H1 (cell line): ENCODE measurements at regions not wholly inside any gene's neighbourhood (a gene's known extent, or its start where the extent isn't known, plus 50 kb on each side); places are given as distances from the start of the nearest gene placed in this dataset.

ENCODE experiments used
- CTCF ChIA-PET: fragments of 300-600 bp; sonication (Branson Sonifier 250); formaldehyde crosslinking; loops from one replicate; lab custom pipeline; 2021; ENCODE audit not compliant: partially characterized antibody; lab: Charles Lee
- POLR2A ChIA-PET: fragments of 300-600 bp; sonication (Branson Sonifier 250); formaldehyde crosslinking; loops from one replicate; lab custom pipeline; 2021; ENCODE audit warnings: inconsistent platforms; ENCODE audit not compliant: partially characterized antibody; lab: Charles Lee
- DNase-seq, 2 experiments: peaks; one replicate each; pipeline versions ENCODE4 v3.0.0 to v3.0.0-alpha.2; 2010 to 2022; ENCODE audit warnings: low spot score in 2 of 2, low read depth in 1 of 2, mixed read lengths in 1 of 2
- FAIRE-seq: peaks from 2 replicates; lab custom pipeline; 2011; peaks lifted over from hg19 to GRCh38; lab: Jason Lieb, UNC
- H2AFZ ChIP-seq: 2 replicates; pipeline ENCODE4 v1.8.1; 2012; ENCODE audit warnings: low read length, inconsistent platforms
- H2AK5ac ChIP-seq: 2 replicates; pipeline ENCODE4 v1.6.1; 2013; ENCODE audit warnings: low read depth, low read length
- H2BK120ac ChIP-seq: replicated peaks from 2 replicates; pipeline ENCODE3; 2013; ENCODE audit warnings: low read depth, low read length, inconsistent platforms
- H2BK12ac ChIP-seq: 2 replicates; pipeline ENCODE4 v1.6.1; 2013; ENCODE audit warnings: low read depth, low read length
- H2BK15ac ChIP-seq: 2 replicates; pipeline ENCODE4 v1.6.1; 2013; ENCODE audit warnings: low read length
- H2BK20ac ChIP-seq: 2 replicates; pipeline ENCODE4 v1.6.1; 2013; ENCODE audit warnings: low read length
- H2BK5ac ChIP-seq: 2 replicates; pipeline ENCODE4 v1.6.1; 2013; ENCODE audit warnings: low read depth, low read length
- H3K14ac ChIP-seq: 2 replicates; pipeline ENCODE4 v1.6.1; 2013; ENCODE audit warnings: inconsistent platforms; ENCODE audit not compliant: insufficient read length
- H3K18ac ChIP-seq: 2 replicates; pipeline ENCODE4 v1.6.1; 2013; ENCODE audit warnings: low read length; ENCODE audit errors: extremely low read depth
- H3K23ac ChIP-seq: 2 replicates; pipeline ENCODE4 v1.6.1; 2013; ENCODE audit warnings: inconsistent platforms; ENCODE audit not compliant: insufficient read length
- H3K23me2 ChIP-seq: 2 replicates; pipeline ENCODE4 v1.6.1; 2013; ENCODE audit warnings: low read depth, low read length
- H3K27ac ChIP-seq: 2 replicates; pipeline ENCODE4 v1.6.1; 2011; ENCODE audit warnings: low read depth, low read length, inconsistent platforms
- H3K27me3 ChIP-seq, 4 experiments: replicated peaks in 1 of 4; 1 replicate in 1 of 4; 2 replicates in 3 of 4; pipeline versions ENCODE4 v1.6.1 to v1.8.1; 2011 to 2013; ENCODE audit warnings: low read length in 3 of 4, mild to moderate bottlenecking in 3 of 4, inconsistent platforms in 2 of 4, mixed read lengths in 2 of 4, moderate library complexity in 1 of 4; ENCODE audit not compliant: control insufficient read depth in 3 of 4, insufficient read depth in 3 of 4; ENCODE audit errors: extremely low read depth in 1 of 4
- H3K36me3 ChIP-seq, 4 experiments: 2 replicates each; pipeline versions ENCODE4 v1.6.1 to v1.8.1; 2011 to 2013; ENCODE audit warnings: mild to moderate bottlenecking in 4 of 4, low read length in 3 of 4, moderate library complexity in 2 of 4, control low read depth in 1 of 4, inconsistent platforms in 1 of 4; ENCODE audit not compliant: insufficient read depth in 4 of 4, control insufficient read depth in 2 of 4
- H3K4ac ChIP-seq: replicated peaks from 2 replicates; pipeline ENCODE3; 2013; ENCODE audit warnings: low read length, low read depth, mixed read lengths, inconsistent platforms; ENCODE audit not compliant: insufficient read length
- H3K4me1 ChIP-seq, 4 experiments: replicated peaks in 1 of 4; 1 replicate in 1 of 4; 2 replicates in 3 of 4; pipeline versions ENCODE4 v1.6.1 to v1.8.1; 2011 to 2013; ENCODE audit warnings: low read length in 3 of 4, inconsistent platforms in 2 of 4, mixed read lengths in 1 of 4; ENCODE audit not compliant: insufficient read depth in 4 of 4, control insufficient read depth in 3 of 4
- H3K4me2 ChIP-seq, 2 experiments: 2 replicates each; pipeline versions ENCODE4 v1.6.1 to v1.8.1; 2011 to 2013; ENCODE audit warnings: low read depth in 2 of 2, low read length in 2 of 2, control low read depth in 1 of 2, inconsistent platforms in 1 of 2, mild to moderate bottlenecking in 1 of 2; ENCODE audit not compliant: insufficient read depth in 1 of 2
- H3K4me3 ChIP-seq, 4 experiments: fragments of 200-600, 300-600 bp in 1 of 4; sonication (generic), shearing (Covaris generic), sonication (Bioruptor Twin) in 1 of 4; 2 replicates each; pipeline versions ENCODE4 v1.5.1 to v1.8.1; 2011 to 2016; ENCODE audit warnings: low read length in 4 of 4, low read depth in 3 of 4, control low read depth in 2 of 4, inconsistent platforms in 2 of 4, mild to moderate bottlenecking in 2 of 4, mixed read lengths in 1 of 4, moderate library complexity in 1 of 4; ENCODE audit not compliant: insufficient read depth in 2 of 4; ENCODE audit errors: extremely low read depth in 1 of 4
- H3K56ac ChIP-seq: replicated peaks from 2 replicates; pipeline ENCODE3; 2013; ENCODE audit warnings: low read depth, mild to moderate bottlenecking, mixed read lengths, low read length, inconsistent platforms; ENCODE audit not compliant: insufficient read length
- H3K79me1 ChIP-seq: 2 replicates; pipeline ENCODE4 v1.6.1; 2013; ENCODE audit warnings: low read depth, low read length, control low read depth
- H3K79me2 ChIP-seq, 2 experiments: 2 replicates each; pipeline versions ENCODE4 v1.6.1 to v1.8.1; 2012 to 2013; ENCODE audit warnings: low read length in 2 of 2, mild to moderate bottlenecking in 2 of 2, inconsistent platforms in 1 of 2; ENCODE audit not compliant: insufficient read depth in 2 of 2, control insufficient read depth in 1 of 2
- H3K9ac ChIP-seq, 4 experiments: replicated peaks in 1 of 4; 1 replicate in 1 of 4; 2 replicates in 3 of 4; pipeline versions ENCODE4 v1.6.1 to v1.8.1; 2011 to 2013; ENCODE audit warnings: low read depth in 3 of 4, low read length in 3 of 4, control low read depth in 2 of 4, mild to moderate bottlenecking in 2 of 4, moderate library complexity in 2 of 4, inconsistent platforms in 1 of 4; ENCODE audit errors: extremely low read depth in 1 of 4
- H3K9me3 ChIP-seq, 2 experiments: 2 replicates each; pipeline versions ENCODE4 v1.6.1 to v1.8.1; 2012 to 2013; ENCODE audit warnings: mild to moderate bottlenecking in 2 of 2, moderate library complexity in 2 of 2, control low read depth in 1 of 2, inconsistent platforms in 1 of 2, low read depth in 1 of 2, low read length in 1 of 2, mixed read lengths in 1 of 2; ENCODE audit not compliant: insufficient read depth in 2 of 2
- H4K20me1 ChIP-seq, 2 experiments: replicated peaks in 1 of 2; 2 replicates each; pipeline versions ENCODE3 to v1.8.1; 2011 to 2013; ENCODE audit warnings: inconsistent platforms in 2 of 2, low read length in 2 of 2, mild to moderate bottlenecking in 1 of 2; ENCODE audit not compliant: insufficient read depth in 2 of 2, control insufficient read depth in 1 of 2
- H4K5ac ChIP-seq: 2 replicates; pipeline ENCODE4 v1.6.1; 2013; ENCODE audit warnings: low read length, low read depth, mixed read lengths, inconsistent platforms; ENCODE audit not compliant: insufficient read length
- H4K8ac ChIP-seq: 2 replicates; pipeline ENCODE4 v1.8.0; 2013; ENCODE audit warnings: mild to moderate bottlenecking, moderate library complexity, low read length, inconsistent platforms; ENCODE audit not compliant: insufficient read depth; ENCODE audit errors: extremely low read depth
- H4K91ac ChIP-seq: replicated peaks from 2 replicates; pipeline ENCODE3; 2013; ENCODE audit warnings: low read length, mixed read lengths, inconsistent platforms; ENCODE audit not compliant: insufficient read length
- POU5F1 ChIP-seq: IDR thresholded peaks from 2 replicates; pipeline ENCODE4 v1.6.1; 2011; ENCODE audit warnings: low read depth, mild to moderate bottlenecking, low read length, moderate library complexity
- RBBP5 ChIP-seq: IDR thresholded peaks from 2 replicates; pipeline ENCODE4 v1.7.1; 2012; ENCODE audit warnings: low read depth, mild to moderate bottlenecking, inconsistent platforms, low read length, moderate library complexity, borderline replicate concordance
- WGBS, 2 experiments: shearing (Covaris generic) in 1 of 2; methylation state at CpG; one replicate each; pipeline versions ENCODE4 v1.1.6 to v1.1.7; 2013 to 2015; ENCODE audit warnings: low lambda C conversion rate in 2 of 2, mixed read lengths in 2 of 2, inconsistent platforms in 1 of 2, low coverage in 1 of 2, missing lambda C conversion rate in 1 of 2; ENCODE audit not compliant: insufficient replicate concordance in 2 of 2, insufficient coverage in 1 of 2, insufficient read length in 1 of 2; ENCODE audit errors: extremely low coverage in 1 of 2, missing lambda C conversion rate in 1 of 2; 5-methylcytosine and 5-hydroxymethylcytosine counted together

DNA sequence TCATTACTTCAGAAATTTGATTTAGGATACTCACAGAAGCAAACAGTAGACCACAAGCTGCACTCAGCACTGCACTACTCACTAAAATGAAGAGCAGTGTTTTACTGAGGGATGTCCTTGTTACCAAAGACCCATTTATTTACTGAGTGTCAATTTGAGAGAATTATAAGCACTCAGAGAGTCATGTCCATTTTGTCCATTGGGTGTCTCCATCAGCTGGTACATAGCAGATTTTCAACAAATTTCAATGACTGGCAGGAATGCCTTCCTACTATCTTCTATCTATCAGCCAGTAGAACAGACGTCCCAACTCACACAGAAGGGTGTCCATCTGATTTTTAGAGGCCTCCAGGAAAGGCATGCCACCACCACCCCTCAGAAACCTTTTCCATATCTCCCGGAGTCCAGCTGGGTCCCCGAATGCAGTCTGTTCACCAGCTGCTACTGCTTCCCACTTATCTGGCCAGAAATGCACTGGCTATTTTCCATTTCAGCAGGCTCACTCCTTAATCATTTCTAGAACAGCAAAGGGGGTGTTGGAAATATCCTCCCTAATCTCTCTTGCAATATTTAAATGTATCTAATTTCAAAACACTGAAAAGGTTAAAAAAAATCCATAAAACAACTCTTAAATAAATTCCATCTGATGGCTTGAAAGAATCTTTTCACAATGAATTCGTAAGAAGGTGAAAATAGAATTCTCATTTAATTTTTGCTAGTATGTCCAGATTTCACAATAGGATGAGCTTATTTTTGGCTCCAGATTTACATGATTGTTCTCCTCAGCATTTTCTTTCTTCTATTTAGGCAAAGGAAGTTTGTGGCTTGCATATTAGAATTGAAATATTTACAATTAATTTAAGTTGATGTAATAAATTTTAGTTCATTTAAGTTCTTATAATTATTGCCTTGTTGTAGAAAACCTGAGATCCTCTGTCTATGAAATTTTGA lies 1164.0 kb upstream of the CELF2 start:
- no peak overlapping the region for H3K4me3 ChIP-seq
- H2BK12ac ChIP-seq, result no peak overlapping the region
- CTCF ChIA-PET, result interaction anchor here (0.6 kb wide), 1 partner anchor 351 kb away, joined by 3 read pairs; no protein-coding TSS in a partner anchor
- FAIRE-seq (no peak), DNase-seq (no peak)
- H3K36me3 ChIP-seq, result no peaks in the 10 kb centered on the region; a peak in 1 of 8 replicates
- H4K91ac ChIP-seq, result no peak overlapping the region
- no peak overlapping the region for H3K4ac ChIP-seq
- no peaks in the 10 kb centered on the region for H3K27me3 ChIP-seq
- H3K9ac ChIP-seq, result no peak overlapping the region
- no peak overlapping the region for H2AK5ac ChIP-seq
- no peak overlapping the region for H2BK15ac ChIP-seq
- H3K14ac ChIP-seq, result no peak overlapping the region
- no peak overlapping the region for H3K56ac ChIP-seq
- H2BK20ac ChIP-seq, result no peak overlapping the region
- H4K20me1 ChIP-seq, result no peaks in the 10 kb centered on the region
- 91% methylated on average over 4 of the region's 4 CpGs; no CpG with 5 or more reads in 1 of the 2 experiments for WGBS, 2 experiments
- no peak overlapping the region for H4K5ac ChIP-seq
- H3K79me2 ChIP-seq, result no peaks in the 10 kb centered on the region
- H3K18ac ChIP-seq, result no peak overlapping the region
- H3K4me1 ChIP-seq, result no peaks in the 10 kb centered on the region
- no peak overlapping the region for H2AFZ ChIP-seq
- H2BK5ac ChIP-seq, result no peak overlapping the region
- no peak overlapping the region for H2BK120ac ChIP-seq
- H3K4me2 ChIP-seq, result no peak overlapping the region
- no peak overlapping the region for H4K8ac ChIP-seq
- peaks cover 8 to 11% of the 10 kb centered on the region in 2 experiments for H3K9me3 ChIP-seq
- H3K23me2 ChIP-seq, result no peaks in the 10 kb centered on the region
- POLR2A ChIA-PET, result no interaction called here
- no peaks in the 10 kb centered on the region for H3K79me1 ChIP-seq
- no peak overlapping the region for H3K27ac ChIP-seq
- no peak overlapping the region for H3K23ac ChIP-seq
- no peak for TF ChIP-seq POU5F1
- TF ChIP-seq RBBP5, result no peak
